Tibial nerve (tissue), 4 donors: ENCODE measurements at regions not wholly inside any gene's neighbourhood (a gene's known extent, or its start where the extent isn't known, plus 50 kb on each side); places are given as distances from the start of the nearest gene placed in this dataset.
"Not testable (repeated sequence)": the region's sequence is repeated elsewhere in the genome, so short reads cannot be mapped to it uniquely, and the experiment has no call there.

ENCODE experiments used
- CTCF ChIP-seq, 5 experiments: fragments of 200-600 bp in 3 of 5; fragments of 450-650 bp in 2 of 5; sonication (generic) in 3 of 5; IDR thresholded peaks; one replicate each; pipeline ENCODE4 v1.5.1; 2016 to 2019; ENCODE audit warnings: antibody characterized with exemption in 5 of 5, mild to moderate bottlenecking in 3 of 5, moderate library complexity in 2 of 5
- EP300 ChIP-seq, 2 donors: sonication (generic); formaldehyde crosslinking; IDR thresholded peaks; one replicate each; pipeline ENCODE4 v1.6.1; 2017; ENCODE audit warnings: antibody characterized with exemption in 2 of 2, mild to moderate bottlenecking in 1 of 2

- not testable (repeated sequence) for TF ChIP-seq EP300, CTCF (IDR thresholded peaks at IDR 0.05)
Measured at GRCh38 chr2:118415186-118415585, 326.9 kb downstream of the INSIG2 start.
